BLaER1 treated with 17β-estradiol and CSF1 and Interleukin-3, amounts not matched to agents 10 nM and 100 nM (cell line): ENCODE measurements at regions not wholly inside any gene's neighbourhood (a gene's known extent, or its start where the extent isn't known, plus 50 kb on each side); places are given as distances from the start of the nearest gene placed in this dataset.
"Not testable (repeated sequence)": the region's sequence is repeated elsewhere in the genome, so short reads cannot be mapped to it uniquely, and the experiment has no call there.

Source experiments
- H3K27ac ChIP-seq, 11 experiments: shearing (Covaris generic); formaldehyde crosslinking; 2 replicates each; pipeline ENCODE4 v1.8.1; 2022
- H3K27me3 ChIP-seq, 11 experiments: shearing (Covaris generic); formaldehyde crosslinking; 2 replicates each; pipeline ENCODE4 v1.8.1; 2022
- H3K36me3 ChIP-seq, 11 experiments: shearing (Covaris generic); formaldehyde crosslinking; 2 replicates each; pipeline ENCODE4 v1.8.1; 2022
- H3K4me1 ChIP-seq, 10 experiments: shearing (Covaris generic); formaldehyde crosslinking; 2 replicates each; pipeline ENCODE4 v1.8.1; 2022
- H3K4me2 ChIP-seq, 11 experiments: shearing (Covaris generic); formaldehyde crosslinking; 2 replicates each; pipeline ENCODE4 v1.8.1; 2022
- H3K4me3 ChIP-seq, 10 experiments: shearing (Covaris generic); formaldehyde crosslinking; 2 replicates each; pipeline ENCODE4 v1.8.1; 2022
- H3K9ac ChIP-seq, 11 experiments: shearing (Covaris generic); formaldehyde crosslinking; 2 replicates each; pipeline ENCODE4 v1.8.1; 2022
- H3K9me3 ChIP-seq, 11 experiments: shearing (Covaris generic); formaldehyde crosslinking; replicated peaks in 1 of 11; 2 replicates each; pipeline ENCODE4 v1.8.1; 2022
- H4K20me1 ChIP-seq, 11 experiments: shearing (Covaris generic); formaldehyde crosslinking; 2 replicates each; pipeline ENCODE4 v1.8.1; 2022
- Cebpa-rat ChIP-seq, 11 experiments: shearing (Covaris generic); IDR thresholded peaks; 2 replicates each; pipeline ENCODE4 v1.8.1; 2022

DNA sequence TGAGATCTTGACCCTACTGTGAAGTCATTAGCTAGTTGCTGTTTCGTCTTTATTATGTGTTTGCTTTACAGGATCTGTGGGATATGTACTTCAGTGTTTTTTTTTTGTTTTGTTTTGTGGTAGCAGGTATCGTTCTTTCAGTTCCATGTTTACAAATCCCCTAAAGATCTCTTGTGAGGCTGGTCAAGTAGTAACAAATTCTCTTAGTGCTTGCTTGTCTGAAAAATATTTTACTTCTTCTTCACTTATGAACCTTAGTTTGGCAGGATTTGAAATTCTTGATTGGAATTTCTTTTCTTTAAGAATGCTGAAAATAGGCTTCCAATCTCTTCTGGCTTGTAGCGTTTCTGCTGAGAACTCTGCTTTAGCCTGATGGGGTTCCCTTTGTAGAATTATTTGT is 235.8 kb upstream of the ALCAM start:
- no peak for TF ChIP-seq Cebpa-rat (IDR thresholded peaks at IDR 0.05)
- Histone ChIP-seq H3K4me1 (no peaks in the 10 kb centered on the region), H3K36me3 (no peaks in the 10 kb centered on the region), H3K27me3 (no peaks in the 10 kb centered on the region), H3K4me3 (no peak overlapping the region), H3K9ac (no peak overlapping the region), H4K20me1 (no peaks in the 10 kb centered on the region), H3K27ac (no peak overlapping the region), H3K9me3 (peaks cover 6 to 34% (median 11%) of the 10 kb centered on the region in 11 experiments; a peak in 20 of 22 replicates), H3K4me2 (no peak overlapping the region)

DNA sequence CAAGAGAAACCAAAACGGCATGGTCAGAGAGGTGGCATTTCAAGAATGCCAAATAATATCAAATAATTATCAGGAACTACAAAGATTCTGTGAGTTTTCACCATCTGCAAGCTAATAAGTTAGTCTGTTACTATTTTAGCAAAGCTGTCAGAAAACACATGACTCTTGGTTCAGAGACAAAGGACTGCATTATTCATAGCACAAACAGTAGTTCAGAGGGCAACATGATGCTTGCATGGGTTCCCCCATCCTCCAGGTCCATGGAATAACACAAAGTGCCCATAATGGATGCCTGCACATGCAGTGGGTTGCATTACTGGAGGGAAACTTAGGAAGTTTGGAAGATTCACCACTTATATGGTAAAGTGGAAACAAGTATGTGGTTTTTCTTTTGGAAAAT is 228.8 kb upstream of the ALCAM start:
- no peak for TF ChIP-seq Cebpa-rat (IDR thresholded peaks at IDR 0.05)
- H3K36me3 ChIP-seq, result no peaks in the 10 kb centered on the region
- H3K9me3 ChIP-seq, result peaks cover 0 to 12% (median 0%) of the 10 kb centered on the region in 11 experiments; a peak in 5 of 22 replicates
- peak overlapping the region in 1 of 11 experiments; percentile 7; a peak in 1 of 22 replicates for H3K4me2 ChIP-seq
- H3K9ac ChIP-seq, result no peak overlapping the region
- no peak overlapping the region for H3K4me3 ChIP-seq
- no peak overlapping the region for H3K27ac ChIP-seq
- H3K27me3 ChIP-seq, result no peaks in the 10 kb centered on the region
- no peaks in the 10 kb centered on the region for H4K20me1 ChIP-seq
- peaks cover 0 to 26% (median 14%) of the 10 kb centered on the region in 10 experiments; a peak in 12 of 20 replicates for H3K4me1 ChIP-seq

DNA sequence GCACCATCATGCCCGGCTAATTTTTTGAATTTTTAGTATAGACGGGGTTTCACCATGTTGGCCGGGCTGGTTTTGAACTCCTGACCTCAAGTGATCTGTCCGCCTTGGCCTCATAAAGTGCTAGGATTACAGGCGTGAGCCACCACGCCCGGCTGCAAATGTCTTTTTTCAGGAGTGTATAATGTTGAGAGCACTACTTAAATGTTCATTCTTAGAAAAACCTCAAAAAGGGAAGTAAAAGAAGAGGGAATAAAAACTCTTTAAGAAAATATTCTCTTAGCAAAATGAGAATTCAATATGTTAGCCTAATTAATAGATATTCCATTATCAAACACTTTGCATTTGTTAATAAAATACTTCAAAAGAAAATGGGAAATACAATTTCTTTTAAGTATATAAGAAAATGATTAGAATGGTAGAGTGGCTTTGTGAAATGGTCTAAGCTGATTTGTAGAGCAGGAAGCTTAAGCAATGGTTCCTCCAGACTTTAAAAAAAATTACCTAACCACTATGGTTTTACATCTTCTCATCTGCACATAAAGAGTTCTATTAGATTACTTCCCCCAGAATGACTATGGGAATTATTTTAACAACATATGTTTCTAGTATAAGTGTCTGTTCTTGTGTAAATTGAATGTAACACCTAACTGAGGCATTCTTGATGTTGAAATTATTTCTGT is 226.7 kb upstream of the ALCAM start:
- TF ChIP-seq Cebpa-rat (IDR thresholded peaks at IDR 0.05), result no peak
- H4K20me1 ChIP-seq, result no peaks in the 10 kb centered on the region
- peak overlapping the region in 4 of 11 experiments; percentile 33 to 72 (median 53); a peak in 6 of 22 replicates for H3K4me2 ChIP-seq
- peaks cover 0 to 12% (median 0%) of the 10 kb centered on the region in 11 experiments; a peak in 5 of 22 replicates for H3K9me3 ChIP-seq
- H3K27ac ChIP-seq, result peak overlapping the region in 5 of 11 experiments; percentile 50 to 68 (median 59); a peak in 11 of 22 replicates
- H3K4me3 ChIP-seq, result no peak overlapping the region
- no peaks in the 10 kb centered on the region for H3K27me3 ChIP-seq
- H3K4me1 ChIP-seq, result peaks cover 0 to 26% (median 14%) of the 10 kb centered on the region in 10 experiments; a peak in 12 of 20 replicates
- H3K9ac ChIP-seq, result no peak overlapping the region
- no peaks in the 10 kb centered on the region for H3K36me3 ChIP-seq

DNA sequence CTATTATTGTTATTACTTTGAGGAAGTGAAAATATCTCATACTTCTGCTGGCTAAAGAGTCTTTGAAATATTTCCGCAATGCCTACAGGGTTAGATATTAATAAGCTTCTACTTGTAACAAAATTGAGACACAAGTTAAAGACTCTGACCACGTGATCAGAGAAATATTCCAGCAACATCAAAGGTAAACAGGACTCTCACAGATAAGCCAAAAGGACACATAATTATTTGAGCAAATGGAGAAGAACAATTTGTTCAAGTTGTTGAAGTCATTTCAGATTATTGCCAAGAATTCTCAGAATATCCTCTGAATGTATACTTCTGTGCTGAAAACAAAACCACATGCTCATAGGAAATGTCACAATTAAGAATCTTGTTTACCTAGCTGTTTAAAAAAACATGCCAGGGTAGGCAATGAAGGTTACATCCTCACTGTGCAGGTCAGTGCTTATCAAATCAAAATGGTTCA is 225.8 kb upstream of the ALCAM start:
- Histone ChIP-seq H3K36me3 (no peaks in the 10 kb centered on the region), H3K27ac (peak overlapping the region in 5 of 11 experiments; percentile 50 to 68 (median 59); a peak in 8 of 22 replicates), H3K9ac (no peak overlapping the region), H3K9me3 (peaks cover 0 to 12% (median 0%) of the 10 kb centered on the region in 11 experiments; a peak in 5 of 22 replicates), H3K4me3 (no peak overlapping the region), H3K4me1 (peaks cover 0 to 26% (median 14%) of the 10 kb centered on the region in 10 experiments; a peak in 12 of 20 replicates), H3K4me2 (peak overlapping the region in 5 of 11 experiments; percentile 33 to 72 (median 62); a peak in 8 of 22 replicates), H3K27me3 (no peaks in the 10 kb centered on the region), H4K20me1 (no peaks in the 10 kb centered on the region)
- no peak for TF ChIP-seq Cebpa-rat (IDR thresholded peaks at IDR 0.05)

DNA sequence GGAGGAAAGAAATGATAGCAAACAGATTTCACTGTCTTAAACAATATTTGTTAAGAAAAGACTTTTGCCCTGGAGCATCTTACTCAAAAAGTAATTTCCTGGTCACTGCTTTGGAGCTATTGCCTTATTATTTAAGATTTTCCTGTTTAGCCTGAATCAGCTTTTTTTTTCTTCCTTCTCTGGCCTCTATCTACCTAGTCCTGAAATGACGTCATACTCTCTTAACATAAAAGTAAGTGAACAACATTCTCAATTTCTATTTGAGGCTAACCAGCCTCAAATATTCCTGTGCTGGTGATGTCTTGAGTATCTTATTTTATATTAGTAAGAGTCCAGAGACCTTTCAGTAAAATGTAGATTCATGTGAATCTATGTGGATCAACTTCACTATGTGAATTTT is 221.9 kb upstream of the ALCAM start:
- H3K4me2 ChIP-seq, result no peak overlapping the region
- no peak for TF ChIP-seq Cebpa-rat (IDR thresholded peaks at IDR 0.05)

DNA sequence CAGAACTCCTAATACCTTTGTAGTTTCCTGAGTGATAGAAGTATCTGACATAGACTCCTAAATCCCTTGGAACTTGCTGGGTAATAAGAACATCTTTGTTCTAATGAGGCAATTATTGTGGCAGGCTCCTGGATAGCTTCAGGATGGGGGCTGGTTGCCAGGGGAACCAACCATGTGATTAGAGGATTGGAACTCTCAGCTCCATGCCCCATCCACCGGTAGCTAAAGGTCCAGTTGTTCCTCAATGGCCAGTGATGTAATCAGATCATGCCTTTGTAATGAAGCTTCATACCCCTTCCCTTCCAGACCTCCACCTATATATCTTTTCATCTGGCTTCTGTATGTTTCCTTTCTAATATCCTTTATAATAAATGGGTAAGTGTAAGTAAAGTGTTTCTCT is 221.2 kb upstream of the ALCAM start:
- TF ChIP-seq Cebpa-rat (IDR thresholded peaks at IDR 0.05), result no peak
- no peak overlapping the region for H3K9ac ChIP-seq
- H3K4me1 ChIP-seq, result peaks cover 0 to 22% (median 9%) of the 10 kb centered on the region in 10 experiments; a peak in 12 of 20 replicates
- no peak overlapping the region for H3K27ac ChIP-seq
- no peaks in the 10 kb centered on the region for H4K20me1 ChIP-seq
- H3K4me3 ChIP-seq, result no peak overlapping the region
- no peaks in the 10 kb centered on the region for H3K27me3 ChIP-seq
- H3K36me3 ChIP-seq, result no peaks in the 10 kb centered on the region
- no peak overlapping the region for H3K4me2 ChIP-seq
- H3K9me3 ChIP-seq, result peaks cover 14 to 42% (median 19%) of the 10 kb centered on the region in 11 experiments

More for the DNA sequence above, 221.9 kb upstream of the ALCAM start:
- Histone ChIP-seq H3K36me3 (no peaks in the 10 kb centered on the region), H3K4me3 (no peak overlapping the region), H3K9me3 (peaks cover 12 to 35% (median 13%) of the 10 kb centered on the region in 11 experiments), H3K4me1 (peaks cover 0 to 21% (median 11%) of the 10 kb centered on the region in 10 experiments; a peak in 12 of 20 replicates), H3K27me3 (no peaks in the 10 kb centered on the region), H3K27ac (no peak overlapping the region), H4K20me1 (no peaks in the 10 kb centered on the region), H3K9ac (no peak overlapping the region)

DNA sequence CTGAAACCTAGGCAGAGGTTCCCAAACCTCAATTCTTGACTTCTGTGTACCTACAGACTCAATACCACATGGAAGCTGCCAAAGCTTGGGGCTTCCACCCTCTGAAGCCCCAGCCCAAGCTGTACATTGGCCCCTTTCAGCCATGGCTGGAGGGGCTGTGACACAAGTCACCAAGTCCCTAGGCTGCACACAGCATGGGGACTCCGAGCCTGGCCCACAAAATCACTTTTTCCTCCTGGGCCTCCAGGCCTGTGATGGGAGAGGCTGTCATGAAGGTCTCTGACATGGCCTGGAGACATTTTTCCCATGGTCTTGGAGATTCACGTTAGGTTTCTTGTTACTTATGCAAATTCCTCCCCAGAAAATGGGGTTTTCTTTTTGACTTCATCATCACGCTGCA is 217.5 kb upstream of the ALCAM start:
- not testable (repeated sequence) for H3K27me3 ChIP-seq, H3K4me3 ChIP-seq, H3K4me2 ChIP-seq, H3K36me3 ChIP-seq, H3K9ac ChIP-seq, H4K20me1 ChIP-seq
- peaks cover 0 to 12% (median 0%) of the 10 kb centered on the region in 10 experiments; a peak in 4 of 20 replicates for H3K4me1 ChIP-seq
- peak overlapping the region in 1 of 11 experiments; percentile 58; a peak in 1 of 22 replicates for H3K27ac ChIP-seq
- peaks cover 14 to 38% (median 19%) of the 10 kb centered on the region in 11 experiments for H3K9me3 ChIP-seq

DNA sequence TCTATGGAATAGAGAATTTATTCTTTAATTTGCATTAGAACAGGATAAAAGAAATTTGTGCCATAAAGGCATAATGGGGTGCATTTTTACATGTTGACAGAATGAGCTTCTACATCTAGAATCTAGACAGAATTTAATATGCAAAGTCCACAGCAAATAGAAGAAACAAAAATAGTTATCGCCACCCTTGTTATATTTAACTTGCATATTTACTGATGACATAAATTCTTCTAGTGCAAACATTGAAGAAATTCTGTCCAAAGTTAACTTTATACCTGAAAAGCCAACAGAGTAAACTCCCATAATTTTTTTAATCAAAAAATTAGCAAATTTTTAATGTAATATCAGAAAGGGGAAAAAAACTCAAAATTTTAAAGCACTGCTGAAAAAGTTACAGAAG is 213.7 kb upstream of the ALCAM start:
- Histone ChIP-seq H3K27me3 (no peaks in the 10 kb centered on the region), H3K4me2 (no peak overlapping the region)

DNA sequence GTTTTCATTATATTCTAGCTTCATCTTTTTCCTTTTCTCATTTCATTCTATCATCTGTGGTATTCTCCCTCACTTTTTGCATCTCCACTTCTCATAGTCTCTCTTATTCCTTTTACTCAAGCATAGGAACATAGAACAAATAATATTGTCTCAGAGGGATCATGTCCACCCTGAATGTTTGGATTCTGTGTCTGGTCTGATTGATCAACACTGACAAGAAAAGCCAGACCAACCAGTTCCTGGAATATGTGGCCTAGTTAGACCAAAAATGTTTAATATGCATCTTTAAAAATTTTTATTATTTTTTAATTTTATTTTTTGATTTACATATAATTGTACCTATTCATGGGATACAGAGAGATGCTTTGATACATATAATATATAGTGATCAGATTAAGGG is 212.0 kb upstream of the ALCAM start:
- H3K36me3 ChIP-seq, result no peaks in the 10 kb centered on the region
- no peak overlapping the region for H3K9ac ChIP-seq
- H3K27ac ChIP-seq, result no peak overlapping the region
- H3K27me3 ChIP-seq, result no peaks in the 10 kb centered on the region
- H3K4me1 ChIP-seq, result peaks cover 0 to 44% (median 0%) of the 10 kb centered on the region in 10 experiments; a peak in 9 of 20 replicates
- H3K4me2 ChIP-seq, result no peak overlapping the region
- no peak overlapping the region for H3K4me3 ChIP-seq
- no peak for TF ChIP-seq Cebpa-rat (IDR thresholded peaks at IDR 0.05)
- peaks cover 2 to 23% (median 7%) of the 10 kb centered on the region in 11 experiments; a peak in 21 of 22 replicates for H3K9me3 ChIP-seq
- H4K20me1 ChIP-seq, result no peaks in the 10 kb centered on the region

More for the DNA sequence above, 213.7 kb upstream of the ALCAM start:
- TF ChIP-seq Cebpa-rat (IDR thresholded peaks at IDR 0.05), result no peak
- no peak overlapping the region for H3K9ac ChIP-seq
- peaks cover 14 to 40% (median 19%) of the 10 kb centered on the region in 11 experiments for H3K9me3 ChIP-seq
- no peaks in the 10 kb centered on the region for H4K20me1 ChIP-seq
- H3K4me3 ChIP-seq, result no peak overlapping the region
- H3K36me3 ChIP-seq, result no peaks in the 10 kb centered on the region
- peaks cover 0 to 35% (median 0%) of the 10 kb centered on the region in 10 experiments; a peak in 8 of 20 replicates for H3K4me1 ChIP-seq
- no peak overlapping the region for H3K27ac ChIP-seq
